HG02571 (cell line): ENCODE measurements at regions not wholly inside any gene's neighbourhood (a gene's known extent, or its start where the extent isn't known, plus 50 kb on each side); places are given as distances from the start of the nearest gene placed in this dataset.
A peak's percentile ranks its signal among the peaks of the same experiment; 100 is the strongest.
"Not testable (repeated sequence)": the region's sequence is repeated elsewhere in the genome, so short reads cannot be mapped to it uniquely, and the experiment has no call there.

Experiments used
- ATAC-seq: cut with Tn5 transposase; IDR thresholded peaks from one replicate; pipeline ENCODE4 v1.9.1; 2021; ENCODE audit warnings: mild to moderate bottlenecking, moderate library complexity; ENCODE audit not compliant: unreplicated experiment

GRCh38 chr2:105691947-105692390, 52.7 kb upstream of the NCK2 start:
- peak; percentile 68 for ATAC-seq

- ATAC-seq = no peak
Observed at GRCh38 chr2:105690566-105690965, 54.1 kb upstream of the NCK2 start.

- ATAC-seq = no peak
Observed at GRCh38 chr2:105689484-105689883, 55.2 kb upstream of the NCK2 start.

- ATAC-seq = no peak
Observed at GRCh38 chr2:105688946-105689345, 55.8 kb upstream of the NCK2 start.

GRCh38 chr2:105686588-105686987, 58.1 kb upstream of the NCK2 start:
- ATAC-seq = no peak

GRCh38 chr2:105683011-105683492, 61.7 kb upstream of the NCK2 start:
- no peak for ATAC-seq

GRCh38 chr2:105682401-105682800, 62.3 kb upstream of the NCK2 start:
- no peak for ATAC-seq

GRCh38 chr2:105681927-105682326, 62.8 kb upstream of the NCK2 start:
- ATAC-seq = no peak

GRCh38 chr2:105680357-105680756, 64.4 kb upstream of the NCK2 start:
- ATAC-seq = no peak

GRCh38 chr2:105678346-105678745, 66.4 kb upstream of the NCK2 start:
- ATAC-seq = no peak

- no peak for ATAC-seq
Observed at GRCh38 chr2:105677901-105678300, 66.8 kb upstream of the NCK2 start.

GRCh38 chr2:105675841-105676240, 68.9 kb upstream of the NCK2 start:
- ATAC-seq = no peak

- ATAC-seq = no peak
Observed at GRCh38 chr2:105674859-105675541, 69.7 kb upstream of the NCK2 start.

- ATAC-seq = no peak
Observed at GRCh38 chr2:105674401-105674800, 70.3 kb upstream of the NCK2 start.

- ATAC-seq = no peak
Observed at GRCh38 chr2:105671156-105671555, 73.6 kb upstream of the NCK2 start.

- no peak for ATAC-seq
Observed at GRCh38 chr2:105669384-105669891, 75.3 kb upstream of the NCK2 start.

- no peak for ATAC-seq
Observed at GRCh38 chr2:105665480-105665879, 79.2 kb upstream of the NCK2 start.

GRCh38 chr2:105660489-105660888, 84.2 kb upstream of the NCK2 start:
- no peak for ATAC-seq

- ATAC-seq = not testable (repeated sequence)
Observed at GRCh38 chr2:105655723-105656606, 88.7 kb upstream of the NCK2 start.

- no peak for ATAC-seq
Observed at GRCh38 chr2:105655244-105655643, 89.5 kb upstream of the NCK2 start.

- no peak for ATAC-seq
Observed at GRCh38 chr2:105654474-105655004, 90.2 kb upstream of the NCK2 start.

GRCh38 chr2:105653302-105653701, 91.4 kb upstream of the NCK2 start:
- no peak for ATAC-seq
